Upper lobe of right lung (tissue), 1 donor: ENCODE measurements at regions not wholly inside any gene's neighbourhood (a gene's known extent, or its start where the extent isn't known, plus 50 kb on each side); places are given as distances from the start of the nearest gene placed in this dataset.

Source experiments
- ATAC-seq: fragments of 200-7000 bp; cut with Tn5 transposase; one replicate; pipeline ENCODE4 v1.9.1; 2020; ENCODE audit warnings: mild to moderate bottlenecking, moderate library complexity
- DNase-seq: peaks from one replicate; pipeline ENCODE4 v3.0.0-alpha.2; 2020
- H3K27ac ChIP-seq: fragments of 200-600 bp; one replicate; pipeline ENCODE4 v1.8.0; 2022
- H3K27me3 ChIP-seq: fragments of 200-600 bp; one replicate; pipeline ENCODE4 v1.8.0; 2022; ENCODE audit warnings: mild to moderate bottlenecking
- H3K36me3 ChIP-seq: fragments of 200-600 bp; one replicate; pipeline ENCODE4 v1.8.0; 2022
- H3K4me1 ChIP-seq: fragments of 200-600 bp; one replicate; pipeline ENCODE4 v1.8.0; 2022
- H3K4me3 ChIP-seq: fragments of 200-600 bp; one replicate; pipeline ENCODE4 v1.8.0; 2022; ENCODE audit warnings: mild to moderate bottlenecking
- H3K9me3 ChIP-seq: fragments of 200-600 bp; one replicate; pipeline ENCODE4 v1.8.0; 2022
- intact Hi-C: fragments of 100-400 bp; cut with DNase I; formaldehyde crosslinking; loops from one replicate; pipeline ENCODE4 v1.11.0; 2022
- TF ChIP-seq, protein P1 (sequence below): fragments of 200-600 bp; IDR thresholded peaks from one replicate; pipeline ENCODE4 v1.8.0; 2022; ENCODE audit warnings: antibody characterized with exemption
- donor health status: DM: no; HTN: yes; CAD: no; lungs with severe emphysema.

DNA sequence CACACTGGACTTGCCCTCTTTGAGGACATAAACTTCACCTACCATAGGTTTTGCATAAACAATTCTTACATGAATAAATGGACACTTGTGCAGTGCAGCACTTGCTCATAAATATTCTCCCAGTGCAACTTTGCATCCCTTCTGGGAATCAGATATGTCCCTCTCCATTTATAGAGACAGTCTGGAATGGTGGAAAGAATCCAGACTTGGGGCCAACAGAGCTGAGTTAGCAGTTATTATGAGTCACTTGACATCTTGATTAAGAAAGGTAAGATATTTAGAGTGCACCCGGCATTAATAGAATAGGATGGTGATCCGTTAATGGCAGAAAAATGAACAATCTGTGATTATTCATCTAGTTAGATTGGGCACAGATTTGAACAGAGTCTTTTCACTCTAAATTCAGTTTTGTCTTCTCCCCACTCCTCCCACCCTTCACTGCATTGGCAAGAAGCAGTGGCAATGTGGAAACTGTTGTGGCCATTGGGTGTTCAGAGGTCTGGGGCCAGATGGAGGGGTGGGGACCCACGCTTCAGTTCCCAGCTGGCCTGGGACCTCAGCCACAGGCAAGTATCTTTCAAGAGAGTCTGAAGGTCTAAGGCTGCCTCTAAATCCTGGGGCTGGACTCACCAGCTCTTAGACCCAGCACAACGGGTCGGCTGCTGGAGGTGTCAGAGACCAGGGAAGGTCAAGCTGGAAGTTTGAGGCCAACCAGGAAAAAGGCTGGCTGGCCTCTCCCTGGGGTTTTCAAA is 58.9 kb upstream of the KY start:
- intact Hi-C loops: no loop called here
- Histone ChIP-seq H3K27me3 (no peaks in the 10 kb centered on the region), H3K4me1 (no peaks in the 10 kb centered on the region), H3K4me3 (no peak overlapping the region), H3K36me3 (no peaks in the 10 kb centered on the region), H3K9me3 (no peaks in the 10 kb centered on the region), H3K27ac (no peak overlapping the region)
- TF ChIP-seq, protein P1, sequence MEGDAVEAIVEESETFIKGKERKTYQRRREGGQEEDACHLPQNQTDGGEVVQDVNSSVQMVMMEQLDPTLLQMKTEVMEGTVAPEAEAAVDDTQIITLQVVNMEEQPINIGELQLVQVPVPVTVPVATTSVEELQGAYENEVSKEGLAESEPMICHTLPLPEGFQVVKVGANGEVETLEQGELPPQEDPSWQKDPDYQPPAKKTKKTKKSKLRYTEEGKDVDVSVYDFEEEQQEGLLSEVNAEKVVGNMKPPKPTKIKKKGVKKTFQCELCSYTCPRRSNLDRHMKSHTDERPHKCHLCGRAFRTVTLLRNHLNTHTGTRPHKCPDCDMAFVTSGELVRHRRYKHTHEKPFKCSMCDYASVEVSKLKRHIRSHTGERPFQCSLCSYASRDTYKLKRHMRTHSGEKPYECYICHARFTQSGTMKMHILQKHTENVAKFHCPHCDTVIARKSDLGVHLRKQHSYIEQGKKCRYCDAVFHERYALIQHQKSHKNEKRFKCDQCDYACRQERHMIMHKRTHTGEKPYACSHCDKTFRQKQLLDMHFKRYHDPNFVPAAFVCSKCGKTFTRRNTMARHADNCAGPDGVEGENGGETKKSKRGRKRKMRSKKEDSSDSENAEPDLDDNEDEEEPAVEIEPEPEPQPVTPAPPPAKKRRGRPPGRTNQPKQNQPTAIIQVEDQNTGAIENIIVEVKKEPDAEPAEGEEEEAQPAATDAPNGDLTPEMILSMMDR: no peak
- DNase-seq (no peak), ATAC-seq (peak; percentile 31)

DNA sequence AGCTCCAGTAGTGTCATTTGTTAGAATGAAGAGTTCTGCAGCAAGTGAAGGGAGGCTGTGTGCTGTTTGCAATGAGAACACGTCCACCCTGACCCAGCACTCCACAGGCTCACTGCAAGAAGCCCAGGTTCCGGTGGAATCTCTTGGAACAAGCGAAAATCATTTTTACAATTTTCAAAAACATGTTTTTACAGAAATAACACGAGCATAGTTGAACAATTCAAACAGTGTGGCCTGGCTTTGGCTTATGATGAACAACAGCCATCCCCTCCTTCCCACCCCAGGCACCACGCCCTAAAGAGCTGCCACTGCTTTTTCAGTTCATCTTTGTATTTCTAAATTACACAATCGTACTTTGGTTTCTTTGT is 59.5 kb upstream of the KY start:
- no peaks in the 10 kb centered on the region for H3K4me1 ChIP-seq
- no peaks in the 10 kb centered on the region for H3K9me3 ChIP-seq
- ATAC-seq: no peak
- H3K4me3 ChIP-seq: no peak overlapping the region
- no peaks in the 10 kb centered on the region for H3K27me3 ChIP-seq
- TF ChIP-seq, protein P1: no peak
- intact Hi-C loops: no loop called here
- no peak overlapping the region for H3K27ac ChIP-seq
- no peaks in the 10 kb centered on the region for H3K36me3 ChIP-seq
- no peak for DNase-seq

DNA sequence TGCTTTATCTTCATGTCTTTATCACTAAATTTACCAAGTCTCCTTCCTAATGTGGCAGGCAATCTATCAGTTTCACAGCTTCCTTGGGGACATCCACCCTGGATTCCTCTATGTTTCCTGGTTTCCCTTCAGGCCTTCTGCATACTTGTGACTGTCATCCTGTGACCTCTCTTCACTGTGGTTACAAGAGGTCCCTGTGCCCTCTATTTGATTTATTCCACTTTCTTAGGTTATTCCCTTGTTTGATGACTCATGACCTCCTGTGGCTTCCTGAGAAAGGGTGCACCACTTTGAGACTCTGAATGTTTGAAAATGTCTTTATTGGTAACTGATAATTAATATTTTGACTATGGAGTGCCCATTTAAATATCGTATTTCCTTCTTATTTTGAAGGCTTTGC is 60.5 kb upstream of the KY start:
- H3K27ac ChIP-seq: no peak overlapping the region
- TF ChIP-seq, protein P1: no peak
- intact Hi-C loops: no loop called here
- H3K4me1 ChIP-seq: no peaks in the 10 kb centered on the region
- DNase-seq (no peak), ATAC-seq (no peak)
- H3K27me3 ChIP-seq: no peaks in the 10 kb centered on the region
- no peak overlapping the region for H3K4me3 ChIP-seq
- no peaks in the 10 kb centered on the region for H3K36me3 ChIP-seq
- H3K9me3 ChIP-seq: no peaks in the 10 kb centered on the region

DNA sequence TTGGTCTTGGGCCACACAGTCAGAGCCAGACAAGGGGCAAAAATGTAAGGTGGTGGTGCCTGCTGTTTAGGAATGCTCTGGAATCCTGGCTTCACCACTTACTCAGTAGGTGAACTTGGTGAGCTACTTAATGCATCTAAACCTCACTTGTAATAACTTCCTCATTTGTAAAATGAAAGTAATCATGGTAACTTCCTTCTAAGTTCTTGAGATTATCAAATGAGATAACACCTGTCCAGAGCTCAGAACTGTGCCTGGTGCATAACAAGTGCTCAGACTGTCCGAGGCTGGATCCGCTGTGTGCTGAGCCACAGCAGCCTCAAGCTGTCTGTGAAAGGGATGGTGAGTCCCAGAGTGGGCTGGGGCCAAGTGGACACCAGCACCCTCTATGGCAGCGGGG is 62.8 kb upstream of the KY start:
- Histone ChIP-seq H3K4me3 (no peak overlapping the region), H3K27ac (no peak overlapping the region), H3K9me3 (no peaks in the 10 kb centered on the region), H3K36me3 (no peaks in the 10 kb centered on the region), H3K4me1 (no peaks in the 10 kb centered on the region), H3K27me3 (no peaks in the 10 kb centered on the region)
- TF ChIP-seq, protein P1: no peak
- ATAC-seq (no peak), DNase-seq (no peak)
- intact Hi-C loops: no loop called here

DNA sequence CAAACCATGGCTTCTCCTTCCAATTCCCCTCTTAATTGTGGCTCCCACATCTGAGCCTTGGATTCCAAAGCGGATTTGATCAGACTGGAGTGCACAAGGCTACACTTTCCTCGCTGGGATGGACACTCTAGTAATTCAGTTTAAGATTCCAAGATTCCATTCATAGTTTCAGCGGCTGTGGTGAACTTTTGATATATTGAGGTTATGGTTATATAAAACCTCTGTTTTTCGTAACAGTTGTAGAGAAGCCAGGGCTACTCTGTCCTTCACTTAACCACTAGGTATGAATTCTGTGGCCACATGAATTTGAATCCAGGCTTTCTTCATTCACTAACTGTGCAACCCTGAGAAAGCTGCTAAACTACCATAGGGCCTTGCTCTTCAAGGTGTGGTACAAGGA is 67.9 kb upstream of the KY start:
- intact Hi-C loops: no loop called here
- ATAC-seq (no peak), DNase-seq (no peak)
- Histone ChIP-seq H3K4me1 (no peaks in the 10 kb centered on the region), H3K9me3 (no peaks in the 10 kb centered on the region), H3K36me3 (no peaks in the 10 kb centered on the region), H3K27me3 (no peaks in the 10 kb centered on the region), H3K27ac (no peak overlapping the region), H3K4me3 (no peak overlapping the region)
- TF ChIP-seq, protein P1: no peak

DNA sequence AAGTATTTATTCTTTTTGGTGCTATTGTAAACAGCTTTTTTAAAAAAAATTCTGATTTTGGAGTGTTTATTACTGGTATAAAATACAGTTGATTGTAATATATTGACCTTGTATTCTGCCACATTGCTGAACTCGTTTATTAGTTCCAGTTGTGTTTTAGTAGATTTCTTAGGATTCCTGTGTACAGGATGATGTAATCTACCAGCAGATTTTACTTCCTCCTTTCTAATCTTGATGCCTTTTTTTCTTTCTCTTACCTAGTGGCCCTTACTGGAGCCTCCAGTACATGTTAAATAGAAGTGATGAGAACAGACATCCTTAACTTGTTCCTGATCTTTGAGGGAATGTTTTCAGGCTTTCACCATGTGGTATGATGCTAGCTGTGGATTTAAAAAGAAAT is 70.4 kb upstream of the KY start:
- intact Hi-C loops: no loop called here
- H3K27ac ChIP-seq: no peak overlapping the region
- DNase-seq (no peak), ATAC-seq (no peak)
- no peaks in the 10 kb centered on the region for H3K9me3 ChIP-seq
- H3K4me1 ChIP-seq: no peaks in the 10 kb centered on the region
- no peaks in the 10 kb centered on the region for H3K36me3 ChIP-seq
- TF ChIP-seq, protein P1: no peak
- H3K4me3 ChIP-seq: no peak overlapping the region
- no peaks in the 10 kb centered on the region for H3K27me3 ChIP-seq
